ENCODE measurements at regions not wholly inside any gene's neighbourhood (a gene's known extent, or its start where the extent isn't known, plus 50 kb on each side); places are given as distances from the start of the nearest gene placed in this dataset.

- H3K36me3 ChIP-seq: no peaks in the 10 kb centered on the region
- H3K9me3 ChIP-seq: peaks cover 0 to 2% (median 0%) of the 10 kb centered on the region in 4 donors
- TF ChIP-seq CTCF (IDR thresholded peaks at IDR 0.05) (no peak), POLR2A (IDR thresholded peaks at IDR 0.05) (no peak)
- no peak overlapping the region for H3K4me3 ChIP-seq
- H3K27me3 ChIP-seq: no peaks in the 10 kb centered on the region
- H3K27ac ChIP-seq: no peak overlapping the region
- no peaks in the 10 kb centered on the region for H3K4me1 ChIP-seq
- DNase-seq: no peak
These were observed 365.0 kb upstream of the EPHA6 start for GRCh38 chr3:96449346-96449745.

DNA sequence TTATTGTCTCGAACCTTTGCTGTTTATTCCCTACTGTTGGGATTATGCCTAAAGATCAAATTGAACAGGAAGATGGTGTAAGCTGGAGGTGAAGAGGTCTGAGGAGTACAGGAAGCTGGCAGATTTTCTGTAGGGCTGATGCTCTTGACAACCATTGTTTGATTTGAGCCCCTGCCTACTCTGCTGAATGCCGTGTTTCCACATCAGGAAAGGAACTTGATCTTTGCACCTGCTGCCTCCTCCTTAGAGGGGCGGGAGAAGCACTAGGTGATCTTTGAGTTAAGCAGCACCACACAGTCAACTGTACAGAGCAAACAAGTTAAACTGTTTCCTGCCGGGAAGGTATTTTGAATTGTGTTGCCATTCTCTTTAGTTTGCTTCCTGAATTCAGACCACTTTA is 364.6 kb upstream of the EPHA6 start:
- H3K27ac ChIP-seq: no peak overlapping the region

GRCh38 chr3:96450699-96451098 is 363.7 kb upstream of the EPHA6 start:
- Histone ChIP-seq H3K36me3 (no peaks in the 10 kb centered on the region), H3K27ac (no peak overlapping the region), H3K27me3 (no peaks in the 10 kb centered on the region), H3K4me1 (no peaks in the 10 kb centered on the region), H3K9me3 (peaks cover 0 to 2% (median 0%) of the 10 kb centered on the region in 4 donors), H3K4me3 (no peak overlapping the region)
- no peak for DNase-seq
- TF ChIP-seq CTCF (IDR thresholded peaks at IDR 0.05) (no peak), POLR2A (IDR thresholded peaks at IDR 0.05) (no peak)

More for the DNA sequence above, 364.6 kb upstream of the EPHA6 start:
- Histone ChIP-seq H3K36me3 (no peaks in the 10 kb centered on the region), H3K4me1 (no peaks in the 10 kb centered on the region), H3K27me3 (no peaks in the 10 kb centered on the region), H3K9me3 (peaks cover 0 to 2% (median 0%) of the 10 kb centered on the region in 4 donors), H3K4me3 (no peak overlapping the region)
- no peak for TF ChIP-seq CTCF (IDR thresholded peaks at IDR 0.05)
- TF ChIP-seq POLR2A (IDR thresholded peaks at IDR 0.05): no peak
- peak in 1 of 3 donors; percentile 48 for DNase-seq

GRCh38 chr3:96465521-96465920 is 348.9 kb upstream of the EPHA6 start:
- TF ChIP-seq CTCF (IDR thresholded peaks at IDR 0.05) (no peak), POLR2A (IDR thresholded peaks at IDR 0.05) (no peak)
- H3K9me3 ChIP-seq: no peaks in the 10 kb centered on the region
- no peak overlapping the region for H3K27ac ChIP-seq
- H3K4me3 ChIP-seq: no peak overlapping the region
- H3K36me3 ChIP-seq: no peaks in the 10 kb centered on the region
- H3K4me1 ChIP-seq: no peaks in the 10 kb centered on the region
- DNase-seq: no peak
- H3K27me3 ChIP-seq: no peaks in the 10 kb centered on the region

GRCh38 chr3:96466441-96466840 is 348.0 kb upstream of the EPHA6 start:
- no peak for TF ChIP-seq CTCF (IDR thresholded peaks at IDR 0.05)
- no peak for TF ChIP-seq POLR2A (IDR thresholded peaks at IDR 0.05)
- H3K36me3 ChIP-seq: no peaks in the 10 kb centered on the region
- no peaks in the 10 kb centered on the region for H3K27me3 ChIP-seq
- H3K4me1 ChIP-seq: no peaks in the 10 kb centered on the region
- DNase-seq: no peak
- no peak overlapping the region for H3K27ac ChIP-seq
- H3K4me3 ChIP-seq: no peak overlapping the region
- no peaks in the 10 kb centered on the region for H3K9me3 ChIP-seq

- no peaks in the 10 kb centered on the region for H3K9me3 ChIP-seq
- H3K27me3 ChIP-seq: no peaks in the 10 kb centered on the region
- H3K4me3 ChIP-seq: no peak overlapping the region
- no peaks in the 10 kb centered on the region for H3K36me3 ChIP-seq
- no peak for TF ChIP-seq CTCF (IDR thresholded peaks at IDR 0.05)
- no peak for TF ChIP-seq POLR2A (IDR thresholded peaks at IDR 0.05)
- no peak overlapping the region for H3K27ac ChIP-seq
- H3K4me1 ChIP-seq: no peaks in the 10 kb centered on the region
- no peak for DNase-seq
These were observed 346.8 kb upstream of the EPHA6 start for GRCh38 chr3:96467639-96468038.

Data from Peyer's patch (tissue), 4 donors.